PC-9 (cell line): ENCODE measurements at regions not wholly inside any gene's neighbourhood (a gene's known extent, or its start where the extent isn't known, plus 50 kb on each side); places are given as distances from the start of the nearest gene placed in this dataset.

Source experiments
- EZH2 ChIP-seq: fragments of 200-600 bp; sonication (generic); IDR thresholded peaks from 2 replicates; pipeline ENCODE4 v1.8.0; 2017; ENCODE audit warnings: antibody characterized with exemption, low read depth
- TF ChIP-seq, protein P1 (sequence below): fragments of 200-600 bp; sonication (generic); conservative IDR thresholded peaks from 2 replicates; pipeline ENCODE4 v1.6.1; 2017; ENCODE audit warnings: mixed run types, antibody characterized with exemption, mild to moderate bottlenecking, moderate library complexity

DNA sequence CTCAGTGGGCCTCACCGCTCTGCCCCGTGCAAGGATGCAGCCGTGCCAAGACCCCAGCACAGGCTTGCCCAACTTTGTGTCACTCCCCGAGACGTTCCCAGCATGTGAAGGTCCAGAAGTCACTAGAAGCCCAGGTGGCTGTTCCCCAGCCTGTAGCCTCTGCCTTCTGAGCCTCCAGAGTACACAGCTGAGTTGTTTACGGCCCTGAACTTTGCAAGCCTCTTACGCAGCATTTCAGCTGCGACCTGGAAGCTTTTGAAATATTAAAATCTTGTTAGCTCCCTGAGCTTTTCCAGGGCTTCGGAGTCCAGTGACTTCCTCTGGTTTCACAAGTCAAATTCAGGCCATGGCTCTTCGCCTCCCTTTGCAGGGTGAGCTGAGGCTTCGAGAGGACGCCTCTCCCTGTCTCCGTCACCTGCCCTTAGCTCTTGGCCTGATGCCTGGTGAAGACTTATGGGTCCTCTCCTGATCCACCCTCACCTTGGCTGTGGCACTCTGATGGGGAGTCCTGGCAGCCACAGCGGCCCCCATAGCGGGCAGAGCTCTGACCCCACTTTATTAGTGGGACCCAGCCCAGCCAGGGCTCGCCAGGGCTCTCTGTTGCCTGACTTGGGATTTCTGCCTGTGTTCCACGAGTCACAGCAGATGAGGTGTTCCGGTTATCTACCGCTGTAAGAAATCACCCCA lies 76.5 kb upstream of the HPCAL1 start:
- TF ChIP-seq, protein P1, sequence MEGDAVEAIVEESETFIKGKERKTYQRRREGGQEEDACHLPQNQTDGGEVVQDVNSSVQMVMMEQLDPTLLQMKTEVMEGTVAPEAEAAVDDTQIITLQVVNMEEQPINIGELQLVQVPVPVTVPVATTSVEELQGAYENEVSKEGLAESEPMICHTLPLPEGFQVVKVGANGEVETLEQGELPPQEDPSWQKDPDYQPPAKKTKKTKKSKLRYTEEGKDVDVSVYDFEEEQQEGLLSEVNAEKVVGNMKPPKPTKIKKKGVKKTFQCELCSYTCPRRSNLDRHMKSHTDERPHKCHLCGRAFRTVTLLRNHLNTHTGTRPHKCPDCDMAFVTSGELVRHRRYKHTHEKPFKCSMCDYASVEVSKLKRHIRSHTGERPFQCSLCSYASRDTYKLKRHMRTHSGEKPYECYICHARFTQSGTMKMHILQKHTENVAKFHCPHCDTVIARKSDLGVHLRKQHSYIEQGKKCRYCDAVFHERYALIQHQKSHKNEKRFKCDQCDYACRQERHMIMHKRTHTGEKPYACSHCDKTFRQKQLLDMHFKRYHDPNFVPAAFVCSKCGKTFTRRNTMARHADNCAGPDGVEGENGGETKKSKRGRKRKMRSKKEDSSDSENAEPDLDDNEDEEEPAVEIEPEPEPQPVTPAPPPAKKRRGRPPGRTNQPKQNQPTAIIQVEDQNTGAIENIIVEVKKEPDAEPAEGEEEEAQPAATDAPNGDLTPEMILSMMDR: no peak
- TF ChIP-seq EZH2: no peak
